DOHH2 (cell line): ENCODE measurements at regions not wholly inside any gene's neighbourhood (a gene's known extent, or its start where the extent isn't known, plus 50 kb on each side); places are given as distances from the start of the nearest gene placed in this dataset.

Experiments
- EZH2phosphoT487 ChIP-seq: fragments of 200-600 bp; sonication (generic); IDR thresholded peaks from 2 replicates; pipeline ENCODE4 v1.6.1; 2017; ENCODE audit warnings: borderline replicate concordance, mild to moderate bottlenecking, antibody characterized with exemption, low read length, moderate library complexity, mixed read lengths
- TF ChIP-seq, protein P1 (sequence below): fragments of 200-600 bp; sonication (generic); IDR thresholded peaks from one replicate; pipeline ENCODE4 v1.5.1; 2014; ENCODE audit warnings: antibody characterized with exemption, mild to moderate bottlenecking, low read depth, low read length; ENCODE audit not compliant: poor library complexity, severe bottlenecking

DNA sequence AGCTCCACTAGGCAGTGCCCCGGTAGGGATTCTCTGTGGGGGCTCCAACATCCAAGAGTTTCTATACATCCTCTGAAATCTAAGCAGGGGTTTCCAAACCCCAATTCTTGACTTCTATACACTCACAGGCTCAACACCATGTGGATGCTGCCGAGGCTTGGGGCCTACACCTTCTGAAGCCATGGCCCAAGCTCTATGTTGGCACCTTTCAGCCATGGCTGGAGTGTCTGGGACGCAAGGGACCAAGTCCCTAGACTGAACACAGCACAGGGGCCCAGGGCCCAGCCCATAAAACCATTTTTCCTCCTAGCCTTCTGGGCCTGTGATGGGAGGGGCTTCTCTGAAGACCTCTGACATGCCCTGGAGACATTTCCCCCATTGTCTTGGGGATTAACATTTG is 511.8 kb downstream of the TRAM1L1 start:
- TF ChIP-seq, protein P1, sequence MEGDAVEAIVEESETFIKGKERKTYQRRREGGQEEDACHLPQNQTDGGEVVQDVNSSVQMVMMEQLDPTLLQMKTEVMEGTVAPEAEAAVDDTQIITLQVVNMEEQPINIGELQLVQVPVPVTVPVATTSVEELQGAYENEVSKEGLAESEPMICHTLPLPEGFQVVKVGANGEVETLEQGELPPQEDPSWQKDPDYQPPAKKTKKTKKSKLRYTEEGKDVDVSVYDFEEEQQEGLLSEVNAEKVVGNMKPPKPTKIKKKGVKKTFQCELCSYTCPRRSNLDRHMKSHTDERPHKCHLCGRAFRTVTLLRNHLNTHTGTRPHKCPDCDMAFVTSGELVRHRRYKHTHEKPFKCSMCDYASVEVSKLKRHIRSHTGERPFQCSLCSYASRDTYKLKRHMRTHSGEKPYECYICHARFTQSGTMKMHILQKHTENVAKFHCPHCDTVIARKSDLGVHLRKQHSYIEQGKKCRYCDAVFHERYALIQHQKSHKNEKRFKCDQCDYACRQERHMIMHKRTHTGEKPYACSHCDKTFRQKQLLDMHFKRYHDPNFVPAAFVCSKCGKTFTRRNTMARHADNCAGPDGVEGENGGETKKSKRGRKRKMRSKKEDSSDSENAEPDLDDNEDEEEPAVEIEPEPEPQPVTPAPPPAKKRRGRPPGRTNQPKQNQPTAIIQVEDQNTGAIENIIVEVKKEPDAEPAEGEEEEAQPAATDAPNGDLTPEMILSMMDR = no peak
- TF ChIP-seq EZH2phosphoT487 = no peak
